ENCODE measurements at regions not wholly inside any gene's neighbourhood (a gene's known extent, or its start where the extent isn't known, plus 50 kb on each side); places are given as distances from the start of the nearest gene placed in this dataset.

GRCh38 chr10:131745591-131745990, 155.2 kb upstream of the PPP2R2D start:
- no peak for TF ChIP-seq CTCF (IDR thresholded peaks at IDR 0.05)
- TF ChIP-seq POLR2A (IDR thresholded peaks at IDR 0.05), result no peak

All from thyroid gland (tissue), 4 donors.